OCI-LY1 (cell line): ENCODE measurements at regions not wholly inside any gene's neighbourhood (a gene's known extent, or its start where the extent isn't known, plus 50 kb on each side); places are given as distances from the start of the nearest gene placed in this dataset.

Experiments
- EZH2 ChIP-seq: fragments of 200-600 bp; sonication (generic), shearing (Covaris generic); IDR thresholded peaks from 2 replicates; pipeline ENCODE4 v1.8.0; 2017; ENCODE audit warnings: borderline replicate concordance, mixed run types, mild to moderate bottlenecking, antibody characterized with exemption, low read length, moderate library complexity, mixed read lengths
- TF ChIP-seq, protein P1 (sequence below): fragments of 200-600 bp; sonication (generic), shearing (Covaris generic); IDR thresholded peaks from 2 replicates; pipeline ENCODE4 v1.5.1; 2017; ENCODE audit warnings: mild to moderate bottlenecking, antibody characterized with exemption, low read length, moderate library complexity, mixed read lengths

DNA sequence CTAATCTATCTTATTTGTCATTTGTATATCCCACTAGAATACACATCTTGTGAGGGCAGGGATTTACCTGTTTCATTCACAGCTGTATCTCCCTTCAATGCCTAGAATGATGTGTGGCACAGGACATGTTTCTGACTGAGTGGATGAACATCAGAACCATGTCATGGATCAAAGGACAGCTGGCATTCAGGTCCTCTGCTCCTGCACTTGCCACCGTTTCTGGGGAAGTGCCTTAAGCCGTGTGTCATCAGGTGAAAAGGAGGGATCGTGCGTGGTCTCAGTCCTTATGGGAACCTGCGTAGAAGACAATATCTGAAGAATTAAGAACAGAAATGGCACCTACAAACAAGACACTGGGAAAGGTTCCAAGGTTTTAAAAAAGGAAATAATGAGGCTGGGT lies 206.1 kb upstream of the GATA6 start:
- TF ChIP-seq, protein P1, sequence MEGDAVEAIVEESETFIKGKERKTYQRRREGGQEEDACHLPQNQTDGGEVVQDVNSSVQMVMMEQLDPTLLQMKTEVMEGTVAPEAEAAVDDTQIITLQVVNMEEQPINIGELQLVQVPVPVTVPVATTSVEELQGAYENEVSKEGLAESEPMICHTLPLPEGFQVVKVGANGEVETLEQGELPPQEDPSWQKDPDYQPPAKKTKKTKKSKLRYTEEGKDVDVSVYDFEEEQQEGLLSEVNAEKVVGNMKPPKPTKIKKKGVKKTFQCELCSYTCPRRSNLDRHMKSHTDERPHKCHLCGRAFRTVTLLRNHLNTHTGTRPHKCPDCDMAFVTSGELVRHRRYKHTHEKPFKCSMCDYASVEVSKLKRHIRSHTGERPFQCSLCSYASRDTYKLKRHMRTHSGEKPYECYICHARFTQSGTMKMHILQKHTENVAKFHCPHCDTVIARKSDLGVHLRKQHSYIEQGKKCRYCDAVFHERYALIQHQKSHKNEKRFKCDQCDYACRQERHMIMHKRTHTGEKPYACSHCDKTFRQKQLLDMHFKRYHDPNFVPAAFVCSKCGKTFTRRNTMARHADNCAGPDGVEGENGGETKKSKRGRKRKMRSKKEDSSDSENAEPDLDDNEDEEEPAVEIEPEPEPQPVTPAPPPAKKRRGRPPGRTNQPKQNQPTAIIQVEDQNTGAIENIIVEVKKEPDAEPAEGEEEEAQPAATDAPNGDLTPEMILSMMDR = no peak
- TF ChIP-seq EZH2 = no peak
